HL-60 (cell line): ENCODE measurements at regions not wholly inside any gene's neighbourhood (a gene's known extent, or its start where the extent isn't known, plus 50 kb on each side); places are given as distances from the start of the nearest gene placed in this dataset.

Source experiments
- DNase-seq, 2 experiments: peaks; one replicate each; pipeline ENCODE4 v3.0.0-alpha.2; 2010 to 2020; ENCODE audit warnings: low read depth in 1 of 2, low spot score in 1 of 2
- H3K27ac ChIP-seq: fragments of 250-450 bp; sonication (Bioruptor Pico); replicated peaks from 2 replicates; pipeline ENCODE4 v1.5.1; 2020; ENCODE audit warnings: mild to moderate bottlenecking, moderate library complexity
- H3K27me3 ChIP-seq: fragments of 250-450 bp; sonication (Bioruptor Pico); 2 replicates; pipeline ENCODE4 v1.5.1; 2021; ENCODE audit warnings: mild to moderate bottlenecking, moderate library complexity; ENCODE audit not compliant: insufficient read depth, poor library complexity, severe bottlenecking
- H3K4me3 ChIP-seq: replicated peaks from 2 replicates; pipeline ENCODE4 v1.5.1; 2011; ENCODE audit warnings: mild to moderate bottlenecking, control low read depth, low read length; ENCODE audit not compliant: insufficient read depth
- CTCF ChIP-seq: IDR thresholded peaks from one replicate; pipeline ENCODE4 v1.5.1; 2011; ENCODE audit warnings: low read length, control low read depth, inconsistent platforms; ENCODE audit not compliant: insufficient read depth
- GABPA ChIP-seq: IDR thresholded peaks from 2 replicates; pipeline ENCODE4 v1.6.1; 2012; ENCODE audit warnings: low read depth
- POLR2AphosphoS5 ChIP-seq: IDR thresholded peaks from 2 replicates; pipeline ENCODE4 v1.6.1; 2012; ENCODE audit warnings: low read depth
- REST ChIP-seq: IDR thresholded peaks from 2 replicates; pipeline ENCODE4 v1.6.1; 2012; ENCODE audit warnings: low read depth; ENCODE audit not compliant: insufficient replicate concordance
- SPI1 ChIP-seq: IDR thresholded peaks from 2 replicates; pipeline ENCODE4 v1.6.1; 2012; ENCODE audit warnings: low read depth, mild to moderate bottlenecking, borderline replicate concordance

- Histone ChIP-seq H3K4me3 (no peak overlapping the region), H3K27ac (no peak overlapping the region), H3K27me3 (no peaks in the 10 kb centered on the region)
- TF ChIP-seq POLR2AphosphoS5 = no peak
- TF ChIP-seq GABPA = no peak
- TF ChIP-seq SPI1 = no peak
- TF ChIP-seq REST = no peak
- no peak for TF ChIP-seq CTCF
- DNase-seq = no peak
Measured at GRCh38 chr16:13561291-13562070, 358.5 kb upstream of the ERCC4 start.

DNA sequence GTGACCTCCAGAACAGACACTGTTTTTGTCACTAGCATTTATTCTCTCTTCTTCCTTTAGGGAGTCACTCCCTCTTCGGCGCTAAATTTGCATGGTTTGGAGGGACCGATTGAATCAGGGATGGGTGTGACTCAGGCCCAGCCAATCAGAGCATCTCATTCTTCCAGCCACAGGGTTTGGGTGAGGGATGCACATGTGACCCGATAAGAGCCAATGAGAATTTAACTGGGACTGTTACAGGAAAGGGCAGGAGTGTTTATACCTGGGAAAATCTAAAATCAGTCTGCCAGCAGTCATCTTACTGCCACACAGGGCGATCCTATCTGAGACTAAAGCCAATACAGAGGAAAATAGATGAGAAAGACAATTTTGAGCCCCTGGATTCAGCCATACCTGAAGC lies 351.2 kb upstream of the ERCC4 start:
- no peak for DNase-seq
- TF ChIP-seq CTCF = no peak
- TF ChIP-seq REST = no peak
- TF ChIP-seq SPI1 = no peak
- no peak for TF ChIP-seq GABPA
- no peak for TF ChIP-seq POLR2AphosphoS5

GRCh38 chr16:13569986-13570385 lies 350.0 kb upstream of the ERCC4 start:
- H3K4me3 ChIP-seq = no peak overlapping the region
- TF ChIP-seq GABPA (no peak), REST (no peak), POLR2AphosphoS5 (no peak), CTCF (no peak), SPI1 (no peak)

More for the DNA sequence above, 351.2 kb upstream of the ERCC4 start:
- Histone ChIP-seq H3K27ac (no peak overlapping the region), H3K27me3 (no peaks in the 10 kb centered on the region), H3K4me3 (no peak overlapping the region)

More at GRCh38 chr16:13569986-13570385, 350.0 kb upstream of the ERCC4 start:
- DNase-seq = no peak
- no peak overlapping the region for H3K27ac ChIP-seq
- H3K27me3 ChIP-seq = no peaks in the 10 kb centered on the region
